Stomach (tissue), 8 donors: ENCODE measurements at regions not wholly inside any gene's neighbourhood (a gene's known extent, or its start where the extent isn't known, plus 50 kb on each side); places are given as distances from the start of the nearest gene placed in this dataset.

ENCODE experiments used
- DNase-seq, 2 donors: peaks; one replicate each; pipeline versions ENCODE4 v3.0.0 to v3.0.0-alpha.2; 2013 to 2019
- H3K27ac ChIP-seq, 5 donors: fragments of 200-600 bp in 4 of 5; sonication (generic) in 4 of 5; one replicate each; pipeline ENCODE4 v1.5.1; 2013 to 2019; ENCODE audit warnings: mild to moderate bottlenecking in 1 of 5, moderate library complexity in 1 of 5
- H3K27me3 ChIP-seq, 3 donors: fragments of 200-600 bp; sonication (generic); one replicate each; pipeline ENCODE4 v1.5.1; 2017 to 2019; ENCODE audit warnings: mixed run types in 1 of 3
- H3K36me3 ChIP-seq, 4 donors: fragments of 200-600 bp; sonication (generic); 1 replicate in 3 of 4; 2 replicates in 1 of 4; pipeline ENCODE4 v1.5.1; 2016 to 2019
- H3K4me1 ChIP-seq, 4 donors: fragments of 200-600 bp; sonication (generic); one replicate each; pipeline ENCODE4 v1.5.1; 2016 to 2019
- H3K4me3 ChIP-seq, 4 donors: fragments of 200-600 bp; sonication (generic) in 3 of 4; one replicate each; pipeline ENCODE4 v1.5.1; 2016 to 2019; ENCODE audit warnings: mild to moderate bottlenecking in 1 of 4
- H3K9me3 ChIP-seq, 4 donors: fragments of 200-600 bp; sonication (generic); one replicate each; pipeline ENCODE4 v1.5.1; 2016 to 2019
- EP300 ChIP-seq: sonication (generic); formaldehyde crosslinking; IDR thresholded peaks from one replicate; pipeline ENCODE4 v1.6.1; 2017; ENCODE audit warnings: antibody characterized with exemption
- POLR2A ChIP-seq, 4 donors: fragments of 450-650 bp; IDR thresholded peaks; one replicate each; pipeline ENCODE4 v1.6.1; 2016; ENCODE audit warnings: antibody characterized with exemption in 4 of 4, control low read depth in 2 of 4, mild to moderate bottlenecking in 1 of 4, moderate library complexity in 1 of 4
- POLR2AphosphoS5 ChIP-seq, 3 donors: sonication (generic); formaldehyde crosslinking; IDR thresholded peaks; one replicate each; pipeline ENCODE4 v1.6.1; 2016; ENCODE audit warnings: antibody characterized with exemption in 3 of 3
- WGBS, 5 donors: extraction: QIAGEN DNeasy Blood & Tissue Kit in 3 of 5; methylation state at CpG; one replicate each; pipeline versions ENCODE4 v1.1.5 to v1.1.7; 2013 to 2018; 5-methylcytosine and 5-hydroxymethylcytosine counted together
- intact Hi-C: fragments of 100-400 bp; cut with DNase I; formaldehyde crosslinking; loops from one replicate; pipeline ENCODE4 v1.15.1; 2023; ENCODE audit warnings: low total_unique reads
- TF ChIP-seq, protein P1 (sequence below), 7 experiments: fragments of 450-650 bp in 4 of 7; fragments of 200-600 bp in 3 of 7; sonication (generic) in 3 of 7; IDR thresholded peaks; one replicate each; pipeline ENCODE4 v1.5.1; 2016 to 2019; ENCODE audit warnings: antibody characterized with exemption in 7 of 7, control low read depth in 2 of 7, mild to moderate bottlenecking in 1 of 7
- donor health status: healthy with polysubstance abuse.
- donor health status: Bipolar disorder and iron deficiency.
- donor health status: healthy.

DNA sequence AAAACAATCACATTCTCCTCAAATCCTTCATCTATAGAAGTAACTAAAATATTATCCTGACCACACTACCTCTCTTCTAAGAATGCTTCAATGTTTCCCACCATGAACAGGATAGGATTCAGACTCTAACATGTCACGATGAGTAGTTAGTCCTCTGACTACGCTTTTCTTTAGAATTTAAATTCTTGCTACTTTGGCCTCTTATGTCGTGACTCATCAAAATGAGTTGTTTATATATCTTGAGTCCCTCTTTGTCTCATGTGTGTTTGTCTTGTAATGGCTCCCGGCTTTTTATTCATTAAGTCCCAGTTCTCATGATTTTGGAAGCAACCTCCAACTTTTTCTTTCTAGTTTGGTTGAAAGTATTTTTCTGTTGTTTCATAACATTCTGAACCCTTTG is 1289.2 kb downstream of the DSC3 start:
- H3K4me1 ChIP-seq, result no peaks in the 10 kb centered on the region
- no peak overlapping the region for H3K4me3 ChIP-seq
- no peak overlapping the region for H3K27ac ChIP-seq
- H3K9me3 ChIP-seq, result no peaks in the 10 kb centered on the region
- intact Hi-C loops, result no loop called here
- no peaks in the 10 kb centered on the region for H3K36me3 ChIP-seq
- WGBS, 5 donors, result 77 to 87% (median 81%) methylated on average over 4 of the region's 4 CpGs
- H3K27me3 ChIP-seq, result no peaks in the 10 kb centered on the region
- DNase-seq, result no peak
- TF ChIP-seq POLR2A (IDR thresholded peaks at IDR 0.05) (no peak), EP300 (no peak), POLR2AphosphoS5 (IDR thresholded peaks at IDR 0.05) (no peak)
- TF ChIP-seq, protein P1, sequence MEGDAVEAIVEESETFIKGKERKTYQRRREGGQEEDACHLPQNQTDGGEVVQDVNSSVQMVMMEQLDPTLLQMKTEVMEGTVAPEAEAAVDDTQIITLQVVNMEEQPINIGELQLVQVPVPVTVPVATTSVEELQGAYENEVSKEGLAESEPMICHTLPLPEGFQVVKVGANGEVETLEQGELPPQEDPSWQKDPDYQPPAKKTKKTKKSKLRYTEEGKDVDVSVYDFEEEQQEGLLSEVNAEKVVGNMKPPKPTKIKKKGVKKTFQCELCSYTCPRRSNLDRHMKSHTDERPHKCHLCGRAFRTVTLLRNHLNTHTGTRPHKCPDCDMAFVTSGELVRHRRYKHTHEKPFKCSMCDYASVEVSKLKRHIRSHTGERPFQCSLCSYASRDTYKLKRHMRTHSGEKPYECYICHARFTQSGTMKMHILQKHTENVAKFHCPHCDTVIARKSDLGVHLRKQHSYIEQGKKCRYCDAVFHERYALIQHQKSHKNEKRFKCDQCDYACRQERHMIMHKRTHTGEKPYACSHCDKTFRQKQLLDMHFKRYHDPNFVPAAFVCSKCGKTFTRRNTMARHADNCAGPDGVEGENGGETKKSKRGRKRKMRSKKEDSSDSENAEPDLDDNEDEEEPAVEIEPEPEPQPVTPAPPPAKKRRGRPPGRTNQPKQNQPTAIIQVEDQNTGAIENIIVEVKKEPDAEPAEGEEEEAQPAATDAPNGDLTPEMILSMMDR (IDR thresholded peaks at IDR 0.05), result no peak

- Histone ChIP-seq H3K27me3 (no peaks in the 10 kb centered on the region), H3K36me3 (no peaks in the 10 kb centered on the region), H3K4me1 (no peaks in the 10 kb centered on the region), H3K4me3 (no peak overlapping the region), H3K9me3 (no peaks in the 10 kb centered on the region), H3K27ac (no peak overlapping the region)
- 85 to 95% (median 94%) methylated on average over 1 of the region's 1 CpG for WGBS, 5 donors
- intact Hi-C loops, result no loop called here
- no peak for DNase-seq
- no peak for TF ChIP-seq POLR2AphosphoS5 (IDR thresholded peaks at IDR 0.05)
- TF ChIP-seq POLR2A (IDR thresholded peaks at IDR 0.05), result no peak
- TF ChIP-seq, protein P1 (IDR thresholded peaks at IDR 0.05), result no peak
- no peak for TF ChIP-seq EP300
Observed at GRCh38 chr18:29749704-29750103, 1292.8 kb downstream of the DSC3 start.

- no peak for DNase-seq
- H3K4me3 ChIP-seq, result no peak overlapping the region
- peaks cover 0 to 5% (median 0%) of the 10 kb centered on the region in 4 donors for H3K9me3 ChIP-seq
- intact Hi-C loops, result no loop called here
- H3K4me1 ChIP-seq, result no peaks in the 10 kb centered on the region
- no peaks in the 10 kb centered on the region for H3K36me3 ChIP-seq
- TF ChIP-seq EP300, result no peak
- TF ChIP-seq POLR2AphosphoS5 (IDR thresholded peaks at IDR 0.05), result no peak
- no peak for TF ChIP-seq POLR2A (IDR thresholded peaks at IDR 0.05)
- TF ChIP-seq, protein P1 (IDR thresholded peaks at IDR 0.05), result no peak
- H3K27me3 ChIP-seq, result no peaks in the 10 kb centered on the region
- H3K27ac ChIP-seq, result no peak overlapping the region
- WGBS, 5 donors, result 77 to 89% (median 84%) methylated on average over 1 of the region's 1 CpG
Observed at GRCh38 chr18:29741461-29741860, 1301.1 kb downstream of the DSC3 start.

DNA sequence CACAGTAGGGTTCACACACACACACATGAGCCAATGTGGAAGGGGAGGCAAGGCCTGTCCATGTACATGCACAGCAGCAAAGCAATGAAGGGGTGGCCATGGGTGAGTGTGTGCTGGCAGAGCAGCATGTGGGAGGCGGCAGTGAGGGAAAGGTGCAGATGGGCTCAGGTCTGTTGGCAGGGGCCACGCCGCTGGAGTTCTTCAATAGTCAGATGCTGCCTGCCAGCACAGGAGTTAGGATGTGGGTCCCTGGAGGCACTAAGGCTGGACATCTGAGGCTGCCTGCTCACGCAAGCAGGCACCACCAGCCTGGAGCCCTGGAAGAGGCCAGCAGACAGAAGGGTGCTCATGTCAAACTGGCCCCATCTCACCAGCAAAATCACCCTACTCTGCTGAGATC is 1304.9 kb downstream of the DSC3 start:
- TF ChIP-seq EP300 (no peak), POLR2AphosphoS5 (IDR thresholded peaks at IDR 0.05) (no peak), POLR2A (IDR thresholded peaks at IDR 0.05) (no peak)
- TF ChIP-seq, protein P1 (IDR thresholded peaks at IDR 0.05), result no peak
- Histone ChIP-seq H3K36me3 (no peaks in the 10 kb centered on the region), H3K4me3 (no peak overlapping the region), H3K27me3 (no peaks in the 10 kb centered on the region), H3K27ac (no peak overlapping the region), H3K9me3 (peaks cover 0 to 5% (median 0%) of the 10 kb centered on the region in 4 donors), H3K4me1 (no peaks in the 10 kb centered on the region)
- no peak for DNase-seq
- intact Hi-C loops, result no loop called here
- 86 to 97% (median 96%) methylated on average over 3 to 4 of the region's 4 CpGs for WGBS, 5 donors
